Epithelial cell of prostate (primary cell): ENCODE measurements at regions not wholly inside any gene's neighbourhood (a gene's known extent, or its start where the extent isn't known, plus 50 kb on each side); places are given as distances from the start of the nearest gene placed in this dataset.

Source experiments
- DNase-seq: peaks from one replicate; pipeline ENCODE4 v3.0.0-alpha.2; 2011; ENCODE audit warnings: low read depth, low spot score
- H3K27ac ChIP-seq: fragments of 450-650 bp; 2 replicates; pipeline ENCODE4 v1.5.1; 2017; ENCODE audit warnings: mild to moderate bottlenecking

GRCh38 chr10:130422366-130423324, 286.5 kb downstream of the GLRX3 start:
- DNase-seq = no peak

GRCh38 chr10:130423455-130424305, 287.5 kb downstream of the GLRX3 start:
- no peak overlapping the region for H3K27ac ChIP-seq
- no peak for DNase-seq

More at GRCh38 chr10:130422366-130423324, 286.5 kb downstream of the GLRX3 start:
- no peak overlapping the region for H3K27ac ChIP-seq

GRCh38 chr10:130424418-130424817, 288.2 kb downstream of the GLRX3 start:
- no peak for DNase-seq
- no peak overlapping the region for H3K27ac ChIP-seq

GRCh38 chr10:130425169-130425568, 289.0 kb downstream of the GLRX3 start:
- no peak overlapping the region for H3K27ac ChIP-seq
- DNase-seq = no peak

- no peak overlapping the region for H3K27ac ChIP-seq
- DNase-seq = no peak
Measured at GRCh38 chr10:130425881-130426435, 289.8 kb downstream of the GLRX3 start.

- DNase-seq = no peak
Measured at GRCh38 chr10:130427216-130427722, 291.1 kb downstream of the GLRX3 start.

GRCh38 chr10:130428936-130429335, 292.7 kb downstream of the GLRX3 start:
- no peak overlapping the region for H3K27ac ChIP-seq
- no peak for DNase-seq

More at GRCh38 chr10:130427216-130427722, 291.1 kb downstream of the GLRX3 start:
- no peak overlapping the region for H3K27ac ChIP-seq

- no peak for DNase-seq
- no peak overlapping the region for H3K27ac ChIP-seq
Measured at GRCh38 chr10:130429809-130430208, 293.6 kb downstream of the GLRX3 start.

GRCh38 chr10:130430291-130430690, 294.1 kb downstream of the GLRX3 start:
- no peak for DNase-seq
- H3K27ac ChIP-seq = no peak overlapping the region

- no peak overlapping the region for H3K27ac ChIP-seq
- no peak for DNase-seq
Measured at GRCh38 chr10:130430852-130431704, 294.9 kb downstream of the GLRX3 start.

GRCh38 chr10:130432271-130432670, 296.1 kb downstream of the GLRX3 start:
- DNase-seq = no peak
- no peak overlapping the region for H3K27ac ChIP-seq

- no peak for DNase-seq
- no peak overlapping the region for H3K27ac ChIP-seq
Measured at GRCh38 chr10:130432850-130433249, 296.7 kb downstream of the GLRX3 start.

GRCh38 chr10:130434446-130435385, 298.5 kb downstream of the GLRX3 start:
- DNase-seq = no peak
- no peak overlapping the region for H3K27ac ChIP-seq

GRCh38 chr10:130435961-130436360, 299.8 kb downstream of the GLRX3 start:
- no peak overlapping the region for H3K27ac ChIP-seq

GRCh38 chr10:130438861-130439260, 302.7 kb downstream of the GLRX3 start:
- no peak for DNase-seq

More at GRCh38 chr10:130435961-130436360, 299.8 kb downstream of the GLRX3 start:
- no peak for DNase-seq

GRCh38 chr10:130439766-130440165, 303.6 kb downstream of the GLRX3 start:
- no peak for DNase-seq

More at GRCh38 chr10:130438861-130439260, 302.7 kb downstream of the GLRX3 start:
- no peak overlapping the region for H3K27ac ChIP-seq

GRCh38 chr10:130440494-130440893, 304.3 kb downstream of the GLRX3 start:
- H3K27ac ChIP-seq = no peak overlapping the region
- DNase-seq = no peak

More at GRCh38 chr10:130439766-130440165, 303.6 kb downstream of the GLRX3 start:
- H3K27ac ChIP-seq = no peak overlapping the region

- no peak overlapping the region for H3K27ac ChIP-seq
- DNase-seq = no peak
Measured at GRCh38 chr10:130440971-130441370, 304.8 kb downstream of the GLRX3 start.
